ENCODE measurements at regions not wholly inside any gene's neighbourhood (a gene's known extent, or its start where the extent isn't known, plus 50 kb on each side); places are given as distances from the start of the nearest gene placed in this dataset.

- Histone ChIP-seq H3K36me3 (no peaks in the 10 kb centered on the region), H3K27me3 (no peaks in the 10 kb centered on the region), H3K27ac (no peak overlapping the region), H3K4me1 (no peaks in the 10 kb centered on the region), H3K9me3 (no peaks in the 10 kb centered on the region), H3K4me3 (no peak overlapping the region)
- TF ChIP-seq, protein P1, sequence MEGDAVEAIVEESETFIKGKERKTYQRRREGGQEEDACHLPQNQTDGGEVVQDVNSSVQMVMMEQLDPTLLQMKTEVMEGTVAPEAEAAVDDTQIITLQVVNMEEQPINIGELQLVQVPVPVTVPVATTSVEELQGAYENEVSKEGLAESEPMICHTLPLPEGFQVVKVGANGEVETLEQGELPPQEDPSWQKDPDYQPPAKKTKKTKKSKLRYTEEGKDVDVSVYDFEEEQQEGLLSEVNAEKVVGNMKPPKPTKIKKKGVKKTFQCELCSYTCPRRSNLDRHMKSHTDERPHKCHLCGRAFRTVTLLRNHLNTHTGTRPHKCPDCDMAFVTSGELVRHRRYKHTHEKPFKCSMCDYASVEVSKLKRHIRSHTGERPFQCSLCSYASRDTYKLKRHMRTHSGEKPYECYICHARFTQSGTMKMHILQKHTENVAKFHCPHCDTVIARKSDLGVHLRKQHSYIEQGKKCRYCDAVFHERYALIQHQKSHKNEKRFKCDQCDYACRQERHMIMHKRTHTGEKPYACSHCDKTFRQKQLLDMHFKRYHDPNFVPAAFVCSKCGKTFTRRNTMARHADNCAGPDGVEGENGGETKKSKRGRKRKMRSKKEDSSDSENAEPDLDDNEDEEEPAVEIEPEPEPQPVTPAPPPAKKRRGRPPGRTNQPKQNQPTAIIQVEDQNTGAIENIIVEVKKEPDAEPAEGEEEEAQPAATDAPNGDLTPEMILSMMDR (IDR thresholded peaks at IDR 0.05), result no peak
- TF ChIP-seq POLR2A (IDR thresholded peaks at IDR 0.05) (no peak), POLR2AphosphoS5 (IDR thresholded peaks at IDR 0.05) (no peak), EP300 (IDR thresholded peaks at IDR 0.05) (no peak)
- no peak for DNase-seq
- ATAC-seq (ENCODE audit: low FRiP score in 2 of 2), result no peak
Measured at GRCh38 chr13:81582381-81582780, 1241.5 kb upstream of the SPRY2 start.

GRCh38 chr13:81577601-81578195, 1236.8 kb upstream of the SPRY2 start:
- Histone ChIP-seq H3K27me3 (no peaks in the 10 kb centered on the region), H3K9me3 (no peaks in the 10 kb centered on the region), H3K4me3 (no peak overlapping the region), H3K36me3 (no peaks in the 10 kb centered on the region), H3K4me1 (no peaks in the 10 kb centered on the region), H3K27ac (no peak overlapping the region)
- ATAC-seq (ENCODE audit: low FRiP score in 2 of 2) (no peak), DNase-seq (no peak)
- 21 to 22% methylated on average over 2 of the region's 2 CpGs for WGBS, 2 donors
- TF ChIP-seq POLR2A (IDR thresholded peaks at IDR 0.05), result no peak
- no peak for TF ChIP-seq POLR2AphosphoS5 (IDR thresholded peaks at IDR 0.05)
- TF ChIP-seq EP300 (IDR thresholded peaks at IDR 0.05), result no peak
- TF ChIP-seq, protein P1 (IDR thresholded peaks at IDR 0.05), result no peak

GRCh38 chr13:81568824-81569223, 1227.9 kb upstream of the SPRY2 start:
- H3K4me3 ChIP-seq, result no peak overlapping the region
- no peak for ATAC-seq (ENCODE audit: low FRiP score in 2 of 2)
- no peaks in the 10 kb centered on the region for H3K36me3 ChIP-seq
- no peaks in the 10 kb centered on the region for H3K9me3 ChIP-seq
- H3K27ac ChIP-seq, result no peak overlapping the region
- no peaks in the 10 kb centered on the region for H3K27me3 ChIP-seq
- WGBS, 2 donors, result 56 to 63% methylated on average over 3 of the region's 3 CpGs
- DNase-seq, result no peak
- TF ChIP-seq EP300 (IDR thresholded peaks at IDR 0.05) (no peak), POLR2AphosphoS5 (IDR thresholded peaks at IDR 0.05) (no peak), POLR2A (IDR thresholded peaks at IDR 0.05) (no peak)
- TF ChIP-seq, protein P1 (IDR thresholded peaks at IDR 0.05), result no peak
- no peaks in the 10 kb centered on the region for H3K4me1 ChIP-seq

DNA sequence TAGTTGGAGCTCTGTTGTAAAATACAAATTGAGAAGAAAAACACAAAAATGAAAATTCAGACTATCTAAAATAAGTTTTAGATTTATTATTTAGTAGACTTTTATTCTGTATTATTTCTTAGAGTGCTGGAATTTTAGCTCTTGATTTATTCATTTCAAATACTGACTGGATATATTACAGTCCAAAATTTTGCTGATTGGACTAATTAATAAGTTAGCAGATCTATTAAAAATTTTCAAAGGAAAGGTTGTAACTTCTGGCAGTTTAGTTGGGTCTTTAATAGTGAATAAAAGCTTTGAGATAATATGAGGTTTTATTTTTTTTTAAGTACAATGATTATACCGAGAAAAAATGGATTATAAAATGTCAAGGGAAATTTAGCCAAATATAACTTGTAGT, 1224.9 kb upstream of the SPRY2 start:
- TF ChIP-seq POLR2A (IDR thresholded peaks at IDR 0.05) (no peak), EP300 (IDR thresholded peaks at IDR 0.05) (no peak), POLR2AphosphoS5 (IDR thresholded peaks at IDR 0.05) (no peak)
- TF ChIP-seq, protein P1 (IDR thresholded peaks at IDR 0.05), result no peak
- DNase-seq, result no peak
- no peaks in the 10 kb centered on the region for H3K9me3 ChIP-seq
- no peaks in the 10 kb centered on the region for H3K27me3 ChIP-seq
- 85 to 89% methylated on average over 1 of the region's 1 CpG for WGBS, 2 donors
- H3K27ac ChIP-seq, result no peak overlapping the region
- H3K4me1 ChIP-seq, result no peaks in the 10 kb centered on the region
- H3K36me3 ChIP-seq, result no peaks in the 10 kb centered on the region
- no peak for ATAC-seq (ENCODE audit: low FRiP score in 2 of 2)
- no peak overlapping the region for H3K4me3 ChIP-seq

DNA sequence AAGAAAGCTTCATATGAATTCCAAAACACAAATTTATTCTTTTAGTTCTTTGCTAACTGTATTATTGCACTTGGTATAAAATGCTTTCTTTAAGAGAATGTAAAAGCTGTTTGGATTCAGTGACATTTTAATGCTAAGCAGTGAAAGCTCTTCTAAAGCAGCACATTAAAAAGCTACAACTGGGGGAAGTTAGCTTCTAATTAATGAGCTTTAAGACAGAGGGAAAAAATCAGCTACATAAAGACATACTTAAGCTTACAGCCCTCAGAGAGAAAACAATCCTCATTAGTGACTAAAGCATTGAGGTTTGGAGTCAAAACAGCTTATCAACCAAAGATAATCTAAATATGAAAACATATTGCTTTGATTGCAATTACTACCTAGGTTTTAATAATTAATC, 1222.2 kb upstream of the SPRY2 start:
- Histone ChIP-seq H3K27ac (no peak overlapping the region), H3K36me3 (no peaks in the 10 kb centered on the region), H3K4me3 (no peak overlapping the region), H3K27me3 (no peaks in the 10 kb centered on the region), H3K9me3 (no peaks in the 10 kb centered on the region), H3K4me1 (no peaks in the 10 kb centered on the region)
- no peak for ATAC-seq (ENCODE audit: low FRiP score in 2 of 2)
- DNase-seq, result no peak
- no peak for TF ChIP-seq POLR2A (IDR thresholded peaks at IDR 0.05)
- TF ChIP-seq, protein P1 (IDR thresholded peaks at IDR 0.05), result no peak
- no peak for TF ChIP-seq EP300 (IDR thresholded peaks at IDR 0.05)
- TF ChIP-seq POLR2AphosphoS5 (IDR thresholded peaks at IDR 0.05), result no peak

All from upper lobe of left lung (tissue), 6 donors.